Mucosa of descending colon (tissue), 3 donors: ENCODE measurements at regions not wholly inside any gene's neighbourhood (a gene's known extent, or its start where the extent isn't known, plus 50 kb on each side); places are given as distances from the start of the nearest gene placed in this dataset.

ENCODE experiments used
- ATAC-seq: fragments of 200-7000 bp; cut with Tn5 transposase; one replicate; pipeline ENCODE4 v1.9.1; 2020; ENCODE audit warnings: mild to moderate bottlenecking, moderate library complexity
- DNase-seq, 3 donors: peaks; one replicate each; pipeline ENCODE4 v3.0.0-alpha.2; 2020
- H3K36me3 ChIP-seq: fragments of 200-600 bp; one replicate; pipeline ENCODE4 v1.8.0; 2021; ENCODE audit warnings: low read depth, mild to moderate bottlenecking
- H3K4me1 ChIP-seq: fragments of 200-600 bp; one replicate; pipeline ENCODE4 v1.8.0; 2021; ENCODE audit warnings: low read depth, mild to moderate bottlenecking
- H3K4me3 ChIP-seq: fragments of 200-600 bp; one replicate; pipeline ENCODE4 v1.8.0; 2021; ENCODE audit warnings: mild to moderate bottlenecking
- H3K9me3 ChIP-seq: fragments of 200-600 bp; one replicate; pipeline ENCODE4 v1.8.0; 2021; ENCODE audit warnings: mild to moderate bottlenecking
- CTCF ChIP-seq: fragments of 200-600 bp; IDR thresholded peaks from one replicate; pipeline ENCODE4 v1.8.0; 2022; ENCODE audit warnings: antibody characterized with exemption, mild to moderate bottlenecking
- intact Hi-C, 2 donors: fragments of 100-400 bp; cut with DNase I in 1 of 2; cut with micrococcal nuclease in 1 of 2; formaldehyde crosslinking; loops; one replicate each; pipeline versions ENCODE4 v1.11.0 to v1.11.1; 2022; cut with DNase I, micrococcal nuclease
- donor health status: DM: no; HTN: no; CAD: no; lungs with moderate emphysema.
- donor health status: DM: no; HTN: no; CAD: no.
- donor health status: DM: no; HTN: yes; CAD: no.

GRCh38 chr4:137468836-137469235, 63.5 kb downstream of the PCDH18 start:
- DNase-seq (no peak), ATAC-seq (no peak)
- no peak for TF ChIP-seq CTCF
- no peaks in the 10 kb centered on the region for H3K4me1 ChIP-seq
- no peaks in the 10 kb centered on the region for H3K36me3 ChIP-seq
- peaks cover 4% of the 10 kb centered on the region for H3K9me3 ChIP-seq
- no peak overlapping the region for H3K4me3 ChIP-seq
- intact Hi-C loops = no loop called here

- DNase-seq = no peak
- TF ChIP-seq CTCF = no peak
- intact Hi-C loops = no loop called here
Observed at GRCh38 chr4:137467537-137467936, 64.8 kb downstream of the PCDH18 start.

GRCh38 chr4:137463377-137464003, 68.8 kb downstream of the PCDH18 start:
- Histone ChIP-seq H3K4me3 (no peak overlapping the region), H3K9me3 (peaks cover 4% of the 10 kb centered on the region), H3K36me3 (no peaks in the 10 kb centered on the region), H3K4me1 (no peaks in the 10 kb centered on the region)
- TF ChIP-seq CTCF = no peak
- intact Hi-C loops = no loop called here
- DNase-seq = no peak
- no peak for ATAC-seq

More at GRCh38 chr4:137467537-137467936, 64.8 kb downstream of the PCDH18 start:
- ATAC-seq = no peak
- Histone ChIP-seq H3K4me3 (no peak overlapping the region), H3K36me3 (no peaks in the 10 kb centered on the region), H3K4me1 (no peaks in the 10 kb centered on the region), H3K9me3 (peaks cover 4% of the 10 kb centered on the region)

- Histone ChIP-seq H3K4me3 (no peak overlapping the region), H3K4me1 (no peaks in the 10 kb centered on the region), H3K9me3 (no peaks in the 10 kb centered on the region), H3K36me3 (no peaks in the 10 kb centered on the region)
- no peak for DNase-seq
- no peak for TF ChIP-seq CTCF
- no peak for ATAC-seq
- intact Hi-C loops = no loop called here
Observed at GRCh38 chr4:137455647-137456321, 76.5 kb downstream of the PCDH18 start.

- Histone ChIP-seq H3K36me3 (no peaks in the 10 kb centered on the region), H3K9me3 (no peaks in the 10 kb centered on the region), H3K4me1 (no peaks in the 10 kb centered on the region), H3K4me3 (no peak overlapping the region)
- ATAC-seq (no peak), DNase-seq (no peak)
- no peak for TF ChIP-seq CTCF
- intact Hi-C loops = no loop called here
Observed at GRCh38 chr4:137454767-137455166, 77.5 kb downstream of the PCDH18 start.
